HepG2 (cell line): ENCODE measurements at regions not wholly inside any gene's neighbourhood (a gene's known extent, or its start where the extent isn't known, plus 50 kb on each side); places are given as distances from the start of the nearest gene placed in this dataset.

Source experiments
- ATAC-seq: fragments of 200-7000 bp; cut with Tn5 transposase; 3 replicates; pipeline ENCODE4 v1.9.1; 2020; ENCODE audit warnings: mild to moderate bottlenecking, moderate library complexity
- BruUV-seq: library from RNA; stranded (reverse); fragments of 400-500 nt; replicated peaks from 2 replicates; lab custom pipeline; 2021; lab: Mats Ljungman, UMichigan
- CTCF ChIA-PET: fragments of 300-600 bp; formaldehyde crosslinking; extraction: SDS; loops from one replicate; lab custom pipeline; 2021; ENCODE audit warnings: low total read pairs, inconsistent platforms, low intra/inter-chr PET ratio; lab: Yijun Ruan, JAX
- POLR2A ChIA-PET: fragments of 350-600 bp; sonication (Branson Sonifier 250); formaldehyde crosslinking; loops from one replicate; lab custom pipeline; 2020; ENCODE audit warnings: antibody characterized with exemption, inconsistent platforms; lab: Yijun Ruan, JAX
- DNase-seq: peaks from one replicate; pipeline ENCODE4 v3.0.0-alpha.2; 2015; ENCODE audit warnings: low spot score
- FAIRE-seq: peaks from 3 replicates; lab custom pipeline; 2011; peaks lifted over from hg19 to GRCh38; lab: Jason Lieb, UNC
- H2AFZ ChIP-seq: one replicate; pipeline ENCODE4 v1.6.1; 2011; ENCODE audit warnings: low read length, inconsistent platforms
- H3K27ac ChIP-seq: fragments of 300-600 bp; 3 replicates; pipeline ENCODE4 v1.8.0; 2011; ENCODE audit warnings: mixed run types, mild to moderate bottlenecking, mixed read lengths, low read length, inconsistent platforms; ENCODE audit not compliant: insufficient read depth; ENCODE audit errors: extremely low read length
- H3K27me3 ChIP-seq, 2 experiments: fragments of 200-600 bp in 1 of 2; 2 replicates in 1 of 2; 3 replicates in 1 of 2; pipeline versions ENCODE4 v1.6.0 to v1.8.0; 2011; ENCODE audit warnings: low read length in 2 of 2, mild to moderate bottlenecking in 2 of 2, moderate library complexity in 2 of 2, inconsistent platforms in 1 of 2; ENCODE audit not compliant: insufficient read depth in 2 of 2, control insufficient read depth in 1 of 2
- H3K36me3 ChIP-seq, 2 experiments: fragments of 200-600 bp in 1 of 2; replicated peaks in 1 of 2; 2 replicates in 1 of 2; 3 replicates in 1 of 2; pipeline versions ENCODE4 v1.5.1 to v1.8.0; 2011; ENCODE audit warnings: low read length in 2 of 2, inconsistent platforms in 1 of 2; ENCODE audit not compliant: insufficient read depth in 2 of 2, control insufficient read depth in 1 of 2
- H3K4me1 ChIP-seq: 2 replicates; pipeline ENCODE4 v1.5.1; 2012; ENCODE audit warnings: low read length, inconsistent platforms; ENCODE audit not compliant: insufficient read depth
- H3K4me2 ChIP-seq: 2 replicates; pipeline ENCODE4 v1.6.0; 2011; ENCODE audit warnings: low read depth, low read length, inconsistent platforms
- H3K4me3 ChIP-seq, 3 experiments: fragments of 200-600 bp in 1 of 3; sonication (generic), shearing (Covaris generic) in 1 of 3; replicated peaks in 1 of 3; 2 replicates each; pipeline ENCODE4 v1.5.1; 2011 to 2016; ENCODE audit warnings: low read length in 3 of 3, inconsistent platforms in 2 of 3, low read depth in 2 of 3, mild to moderate bottlenecking in 2 of 3, control low read depth in 1 of 3, mixed read lengths in 1 of 3; ENCODE audit not compliant: insufficient read depth in 1 of 3
- H3K79me2 ChIP-seq: one replicate; pipeline ENCODE4 v1.6.1; 2011; ENCODE audit warnings: low read length, inconsistent platforms; ENCODE audit not compliant: insufficient read depth
- H3K9ac ChIP-seq: 2 replicates; pipeline ENCODE4 v1.6.0; 2011; ENCODE audit warnings: mild to moderate bottlenecking, low read depth, low read length, inconsistent platforms; ENCODE audit not compliant: insufficient read depth
- H3K9me3 ChIP-seq: 2 replicates; pipeline ENCODE4 v1.5.1; 2012; ENCODE audit warnings: mild to moderate bottlenecking, low read length
- H4K20me1 ChIP-seq: 2 replicates; pipeline ENCODE4 v1.6.0; 2011; ENCODE audit warnings: inconsistent platforms, mild to moderate bottlenecking, low read length, moderate library complexity; ENCODE audit not compliant: insufficient read depth
- ARID2 ChIP-seq: sonication (generic); formaldehyde crosslinking; IDR thresholded peaks from 2 replicates; pipeline ENCODE4 v1.8.1; 2022; ENCODE audit warnings: mild to moderate bottlenecking, missing genetic modification reagents, borderline replicate concordance
- CCDC6 ChIP-seq: sonication (generic); formaldehyde crosslinking; IDR thresholded peaks from 2 replicates; pipeline ENCODE4 v1.8.1; 2022; ENCODE audit warnings: mild to moderate bottlenecking, missing genetic modification reagents, moderate library complexity
- ELF4 ChIP-seq: sonication (generic); formaldehyde crosslinking; IDR thresholded peaks from 2 replicates; pipeline ENCODE4 v1.5.0; 2020; ENCODE audit warnings: missing genetic modification reagents, mild to moderate bottlenecking, moderate library complexity, borderline replicate concordance
- FOXJ3 ChIP-seq: sonication (generic); formaldehyde crosslinking; IDR thresholded peaks from 2 replicates; pipeline ENCODE4 v1.4.0; 2020; ENCODE audit warnings: missing genetic modification reagents, mild to moderate bottlenecking, borderline replicate concordance
- MTA1 ChIP-seq: sonication (generic); formaldehyde crosslinking; IDR thresholded peaks from 2 replicates; pipeline ENCODE4 v1.4.0; 2020; ENCODE audit warnings: missing genetic modification reagents, mild to moderate bottlenecking, borderline replicate concordance
- NCOA1 ChIP-seq: sonication (generic); formaldehyde crosslinking; IDR thresholded peaks from 2 replicates; pipeline ENCODE4 v1.9.0; 2021; ENCODE audit warnings: missing genetic modification reagents
- PAX8 ChIP-seq: sonication (generic); formaldehyde crosslinking; IDR thresholded peaks from 2 replicates; pipeline ENCODE4 v1.8.0; 2022; ENCODE audit warnings: mild to moderate bottlenecking, missing genetic modification reagents, borderline replicate concordance
- RBFOX2 ChIP-seq: fragments of 200-400 bp; formaldehyde crosslinking; IDR thresholded peaks from 2 replicates; pipeline ENCODE4 v1.6.1; 2017; ENCODE audit warnings: low read depth, mild to moderate bottlenecking, low read length
- RORA ChIP-seq: sonication (generic); formaldehyde crosslinking; IDR thresholded peaks from 2 replicates; pipeline ENCODE4 v1.5.0; 2020; ENCODE audit warnings: mild to moderate bottlenecking, missing genetic modification reagents, moderate library complexity
- U2AF2 ChIP-seq: fragments of 200-400 bp; formaldehyde crosslinking; IDR thresholded peaks from 2 replicates; pipeline ENCODE4 v1.6.1; 2017; ENCODE audit warnings: low read depth, mild to moderate bottlenecking, low read length
- ZNF333 ChIP-seq: sonication (generic); formaldehyde crosslinking; IDR thresholded peaks from 2 replicates; pipeline ENCODE4 v1.4.0; 2020; ENCODE audit warnings: mild to moderate bottlenecking, missing genetic modification reagents, borderline replicate concordance
- WGBS: methylation state at CpG from one replicate; pipeline ENCODE4 v1.1.6; 2017; ENCODE audit warnings: low lambda C conversion rate; 5-methylcytosine and 5-hydroxymethylcytosine counted together
- in situ Hi-C: cut with HindIII; loops from 2 replicates; pipeline ENCODE4 v1.10.0; 2017; ENCODE audit warnings: low pct_unique_long_range_greater_than_20kb; ENCODE audit not compliant: extremely low pct_ligation_motif_present
- intact Hi-C: fragments of 100-400 bp; cut with micrococcal nuclease; formaldehyde crosslinking; loops from one replicate; pipeline ENCODE4 v1.10.0; 2022; ENCODE audit not compliant: unreplicated experiment

DNA sequence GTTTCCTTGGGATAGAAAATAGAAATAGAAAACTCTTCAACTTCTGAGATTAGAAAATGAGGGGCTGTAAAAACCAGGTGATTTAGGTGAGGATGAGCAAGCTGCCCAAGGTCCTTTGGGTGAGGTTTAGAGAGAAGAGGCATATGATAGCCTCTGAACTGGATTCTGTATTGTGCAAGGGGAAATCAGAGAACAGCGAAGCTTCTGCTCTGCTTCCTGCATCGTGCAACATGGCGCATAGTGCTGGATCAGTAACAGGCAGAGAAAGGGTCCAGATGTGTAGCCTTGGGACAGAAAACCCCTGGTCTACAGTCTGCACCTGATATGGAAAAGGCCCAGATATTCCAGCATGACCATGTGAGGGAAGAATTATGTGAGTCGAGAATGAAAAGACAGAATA lies 121.7 kb downstream of the MBL2 start:
- no peaks in the 10 kb centered on the region for H3K79me2 ChIP-seq
- FAIRE-seq (no peak), DNase-seq (no peak), ATAC-seq (no peak)
- ChIA-PET CTCF (no interaction called here), POLR2A (no interaction called here)
- BruUV-seq = no TSS peak
- H4K20me1 ChIP-seq = no peaks in the 10 kb centered on the region
- 82% methylated on average over 4 of the region's 4 CpGs for WGBS
- H3K27ac ChIP-seq = no peak overlapping the region
- H2AFZ ChIP-seq = no peak overlapping the region
- no peak overlapping the region for H3K4me3 ChIP-seq
- 0 out of 2 replicates have a peak, but pooled peaks cover 9% of the 10 kb centered on the region for H3K4me1 ChIP-seq
- no peak overlapping the region for H3K9ac ChIP-seq
- no peak overlapping the region for H3K4me2 ChIP-seq
- no peaks in the 10 kb centered on the region for H3K27me3 ChIP-seq
- intact Hi-C loops = no loop called here
- no peak for TF ChIP-seq CCDC6
- no peak for TF ChIP-seq ARID2
- TF ChIP-seq RORA (CRISPR knock-in tag) = no peak
- TF ChIP-seq FOXJ3 (CRISPR knock-in tag) = no peak
- TF ChIP-seq MTA1 = no peak
- TF ChIP-seq PAX8 (CRISPR knock-in tag) = no peak
- TF ChIP-seq U2AF2 = no peak
- no peak for TF ChIP-seq NCOA1
- TF ChIP-seq ZNF333 (CRISPR knock-in tag) = no peak
- TF ChIP-seq ELF4 (CRISPR knock-in tag) = no peak
- TF ChIP-seq, all 625 proteins: peak for 0
- Histone ChIP-seq H3K36me3 (no peaks in the 10 kb centered on the region), H3K9me3 (no peaks in the 10 kb centered on the region)
- in situ Hi-C loops = no loop called here

DNA sequence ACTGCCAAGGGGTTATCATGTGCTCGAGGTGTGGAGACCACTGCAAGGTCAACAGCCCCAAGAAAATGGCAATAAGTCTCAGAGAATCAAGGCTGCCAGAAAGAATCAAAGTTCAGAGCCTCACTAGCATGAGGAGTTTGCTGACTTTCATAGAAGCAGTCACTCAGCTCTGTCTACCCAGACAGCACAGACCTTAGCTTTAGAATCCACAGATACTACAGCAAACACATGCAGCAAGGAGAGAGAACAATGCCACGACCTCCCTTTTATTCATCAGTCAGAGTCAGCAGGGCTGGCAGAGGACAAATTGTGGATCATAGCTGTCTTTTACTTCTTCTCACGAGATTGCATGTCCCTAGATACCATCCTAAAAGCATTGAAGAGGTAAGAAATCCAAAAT lies 121.3 kb downstream of the MBL2 start:
- intact Hi-C loops (no loop called here), in situ Hi-C loops (no loop called here)
- H3K79me2 ChIP-seq = no peaks in the 10 kb centered on the region
- FAIRE-seq (no peak), DNase-seq (no peak), ATAC-seq (no peak)
- H3K36me3 ChIP-seq = no peaks in the 10 kb centered on the region
- ChIA-PET CTCF (no interaction called here), POLR2A (no interaction called here)
- no peaks in the 10 kb centered on the region for H3K27me3 ChIP-seq
- no peaks in the 10 kb centered on the region for H3K9me3 ChIP-seq
- H2AFZ ChIP-seq = no peak overlapping the region
- WGBS = 71% methylated on average over 2 of the region's 3 CpGs
- H3K4me2 ChIP-seq = no peak overlapping the region
- no peak overlapping the region for H3K4me3 ChIP-seq
- BruUV-seq = no TSS peak
- 0 out of 2 replicates have a peak, but pooled peaks cover 9% of the 10 kb centered on the region for H3K4me1 ChIP-seq
- no peak overlapping the region for H3K9ac ChIP-seq
- TF ChIP-seq RBFOX2 = no peak
- H3K27ac ChIP-seq = no peak overlapping the region
- no peaks in the 10 kb centered on the region for H4K20me1 ChIP-seq
